ENCODE measurements at regions not wholly inside any gene's neighbourhood (a gene's known extent, or its start where the extent isn't known, plus 50 kb on each side); places are given as distances from the start of the nearest gene placed in this dataset.

DNA sequence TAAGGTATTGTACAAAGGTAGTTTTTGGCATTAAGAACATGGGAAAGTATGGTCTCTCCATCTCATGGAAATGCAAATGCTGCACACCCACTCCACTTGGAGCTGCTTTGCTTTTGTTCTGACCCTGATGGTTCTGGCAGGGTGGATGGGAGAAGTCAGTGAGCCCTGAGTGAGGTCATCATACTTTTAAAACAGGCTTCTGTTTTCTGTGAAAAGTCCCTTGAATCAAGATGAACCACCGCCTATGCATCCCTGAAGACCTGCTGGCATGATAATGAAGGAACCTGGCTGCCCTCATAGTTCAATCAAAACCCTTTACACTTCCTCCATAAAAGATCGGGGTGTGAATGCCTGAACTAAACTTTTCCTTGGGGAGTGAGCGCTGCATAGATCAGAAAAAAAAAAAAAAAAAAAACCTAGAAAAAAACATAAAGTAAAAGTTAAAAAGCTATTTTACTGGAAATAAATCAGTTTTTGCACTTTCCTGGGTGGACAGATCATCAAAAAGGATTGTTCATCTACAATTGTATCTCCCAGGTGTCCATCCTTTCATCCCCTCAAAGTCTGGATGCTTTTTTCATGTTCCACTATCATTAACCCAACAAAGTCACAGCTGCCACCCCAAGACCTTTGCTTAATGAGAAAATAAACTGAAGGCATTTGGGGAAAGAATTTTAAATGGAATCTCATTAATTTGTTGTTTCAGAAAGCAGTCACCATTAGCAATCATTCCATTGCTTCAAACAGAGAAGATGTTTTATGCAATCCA is 728.1 kb upstream of the DDX18 start:
- TF ChIP-seq CTCF (IDR thresholded peaks at IDR 0.05) (no peak), EZH2 (IDR thresholded peaks at IDR 0.05) (no peak), EZH2phosphoT487 (IDR thresholded peaks at IDR 0.05) (no peak)

All from neural progenitor cell (in vitro differentiated cells).